Stimulated activated CD8-positive, alpha-beta memory T cell treated with anti-CD3 and anti-CD28 coated beads, Interleukin-2, amount 100 ng/mL, for 48 hours (primary cell): ENCODE measurements at regions not wholly inside any gene's neighbourhood (a gene's known extent, or its start where the extent isn't known, plus 50 kb on each side); places are given as distances from the start of the nearest gene placed in this dataset.
A peak's percentile ranks its signal among the peaks of the same experiment; 100 is the strongest.

Experiments used
- DNase-seq, 2 donors: peaks; one replicate each; pipeline ENCODE4 v3.0.0-alpha.2; 2020; ENCODE audit warnings: low read depth in 2 of 2

GRCh38 chr11:31903225-31904074 is 92.3 kb upstream of the PAX6 start:
- no peak for DNase-seq

GRCh38 chr11:31902706-31903105 is 91.6 kb upstream of the PAX6 start:
- DNase-seq: no peak

GRCh38 chr11:31895926-31896325 is 84.8 kb upstream of the PAX6 start:
- no peak for DNase-seq

- DNase-seq: peak in 1 of 2 donors; percentile 3
Measured at GRCh38 chr11:31887180-31887579, 76.1 kb upstream of the PAX6 start.

GRCh38 chr11:31884080-31884479 is 73.0 kb upstream of the PAX6 start:
- DNase-seq: no peak

- no peak for DNase-seq
Measured at GRCh38 chr11:31883435-31883834, 72.3 kb upstream of the PAX6 start.

- DNase-seq: no peak
Measured at GRCh38 chr11:31882951-31883392, 71.8 kb upstream of the PAX6 start.

- no peak for DNase-seq
Measured at GRCh38 chr11:31881825-31882224, 70.7 kb upstream of the PAX6 start.

GRCh38 chr11:31879681-31880080 is 68.6 kb upstream of the PAX6 start:
- no peak for DNase-seq

GRCh38 chr11:31877863-31878262 is 66.7 kb upstream of the PAX6 start:
- DNase-seq: no peak

GRCh38 chr11:31877083-31877482 is 66.0 kb upstream of the PAX6 start:
- no peak for DNase-seq

- DNase-seq: no peak
Measured at GRCh38 chr11:31875866-31876560, 64.9 kb upstream of the PAX6 start.

- no peak for DNase-seq
Measured at GRCh38 chr11:31874631-31875191, 63.6 kb upstream of the PAX6 start.

- no peak for DNase-seq
Measured at GRCh38 chr11:31873124-31873523, 62.0 kb upstream of the PAX6 start.

- no peak for DNase-seq
Measured at GRCh38 chr11:31872076-31872443, 60.9 kb upstream of the PAX6 start.

- no peak for DNase-seq
Measured at GRCh38 chr11:31871310-31872075, 60.4 kb upstream of the PAX6 start.

- DNase-seq: no peak
Measured at GRCh38 chr11:31870609-31871309, 59.6 kb upstream of the PAX6 start.

- no peak for DNase-seq
Measured at GRCh38 chr11:31869986-31870385, 58.9 kb upstream of the PAX6 start.

GRCh38 chr11:31865606-31866300 is 54.6 kb upstream of the PAX6 start:
- no peak for DNase-seq

GRCh38 chr11:31863170-31863832 is 52.2 kb upstream of the PAX6 start:
- no peak for DNase-seq
